ENCODE measurements at regions not wholly inside any gene's neighbourhood (a gene's known extent, or its start where the extent isn't known, plus 50 kb on each side); places are given as distances from the start of the nearest gene placed in this dataset.

GRCh38 chr7:30223896-30224295 lies 60.5 kb upstream of the ZNRF2 start:
- no peak for TF ChIP-seq MYC (IDR thresholded peaks at IDR 0.05; ENCODE audit: low read depth, low read length)
- no peak for DNase-seq (ENCODE audit: low read depth)
- no peak overlapping the region for H3K4me3 ChIP-seq (ENCODE audit: low read depth, low read length)

- TF ChIP-seq MYC (IDR thresholded peaks at IDR 0.05; ENCODE audit: low read depth, low read length) (no peak), MAX (IDR thresholded peaks at IDR 0.05; ENCODE audit: low read depth, low read length) (no peak), CTCF (IDR thresholded peaks at IDR 0.05; ENCODE audit: low read depth, low read length) (no peak), POLR2A (IDR thresholded peaks at IDR 0.05; ENCODE audit: extremely low read depth, insufficient read length) (no peak)
- peak; percentile 86 for DNase-seq (ENCODE audit: low read depth)
- H3K4me3 ChIP-seq (ENCODE audit: low read depth, low read length), result no peak overlapping the region
Observed at GRCh38 chr7:30224511-30225062, 59.8 kb upstream of the ZNRF2 start.

GRCh38 chr7:30225863-30226613 lies 58.4 kb upstream of the ZNRF2 start:
- peak; percentile 13; the same call in 1 of the 2 replicates for TF ChIP-seq MAX (IDR thresholded peaks at IDR 0.05; ENCODE audit: low read depth, low read length)
- TF ChIP-seq MYC (IDR thresholded peaks at IDR 0.05; ENCODE audit: low read depth, low read length), result no peak
- DNase-seq (ENCODE audit: low read depth), result peak; percentile 97
- H3K4me3 ChIP-seq (ENCODE audit: low read depth, low read length), result no peak overlapping the region

GRCh38 chr7:30226614-30227268 lies 57.7 kb upstream of the ZNRF2 start:
- no peak for DNase-seq (ENCODE audit: low read depth)
- TF ChIP-seq CTCF (IDR thresholded peaks at IDR 0.05; ENCODE audit: low read depth, low read length) (no peak), POLR2A (IDR thresholded peaks at IDR 0.05; ENCODE audit: extremely low read depth, insufficient read length) (no peak), MAX (IDR thresholded peaks at IDR 0.05; ENCODE audit: low read depth, low read length) (no peak), MYC (IDR thresholded peaks at IDR 0.05; ENCODE audit: low read depth, low read length) (no peak)
- H3K4me3 ChIP-seq (ENCODE audit: low read depth, low read length), result no peak overlapping the region

- no peak overlapping the region for H3K4me3 ChIP-seq (ENCODE audit: low read depth, low read length)
- DNase-seq (ENCODE audit: low read depth), result no peak
- TF ChIP-seq POLR2A (IDR thresholded peaks at IDR 0.05; ENCODE audit: extremely low read depth, insufficient read length) (no peak), CTCF (IDR thresholded peaks at IDR 0.05; ENCODE audit: low read depth, low read length) (no peak), MYC (IDR thresholded peaks at IDR 0.05; ENCODE audit: low read depth, low read length) (no peak), MAX (IDR thresholded peaks at IDR 0.05; ENCODE audit: low read depth, low read length) (no peak)
Observed at GRCh38 chr7:30231271-30231670, 53.1 kb upstream of the ZNRF2 start.

- TF ChIP-seq MYC (IDR thresholded peaks at IDR 0.05; ENCODE audit: low read depth, low read length), result no peak
- TF ChIP-seq MAX (IDR thresholded peaks at IDR 0.05; ENCODE audit: low read depth, low read length), result no peak
- no peak for TF ChIP-seq CTCF (IDR thresholded peaks at IDR 0.05; ENCODE audit: low read depth, low read length)
- TF ChIP-seq POLR2A (IDR thresholded peaks at IDR 0.05; ENCODE audit: extremely low read depth, insufficient read length), result no peak
- H3K4me3 ChIP-seq (ENCODE audit: low read depth, low read length), result no peak overlapping the region
- DNase-seq (ENCODE audit: low read depth), result no peak
Observed at GRCh38 chr7:30232391-30232790, 52.0 kb upstream of the ZNRF2 start.

Data from NB4 (cell line).